ENCODE measurements at regions not wholly inside any gene's neighbourhood (a gene's known extent, or its start where the extent isn't known, plus 50 kb on each side); places are given as distances from the start of the nearest gene placed in this dataset.

DNA sequence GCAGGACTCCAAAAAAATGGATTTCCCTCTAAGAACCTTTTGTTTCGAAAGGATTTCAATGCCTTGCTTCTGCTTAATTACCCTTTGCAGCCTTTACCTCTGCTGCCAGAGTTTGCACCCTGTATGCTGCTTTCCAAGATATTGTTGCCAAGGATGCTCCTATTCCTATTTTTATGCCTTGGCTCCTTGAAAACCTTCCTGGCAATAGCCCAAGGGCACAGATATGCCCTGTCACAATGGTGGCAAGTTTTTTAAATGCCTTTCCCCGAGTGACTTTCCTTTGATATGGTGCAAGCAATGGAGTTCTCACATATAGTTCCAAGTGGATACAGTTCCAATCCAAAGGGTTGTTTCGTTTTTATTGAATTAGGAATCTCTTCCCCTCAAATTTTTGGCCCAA is 1983.0 kb downstream of the MRPL39 start:
- intact Hi-C loops (cut with DNase I): no loop called here
- Histone ChIP-seq H3K9me3 (no peaks in the 10 kb centered on the region), H3K27ac (no peak overlapping the region), H3K4me1 (ENCODE audit: insufficient read depth) (no peaks in the 10 kb centered on the region), H3K4me3 (no peak overlapping the region), H3K27me3 (no peaks in the 10 kb centered on the region), H3K36me3 (no peaks in the 10 kb centered on the region)
- no peak for TF ChIP-seq POLR2A (IDR thresholded peaks at IDR 0.05)
- TF ChIP-seq EP300 (IDR thresholded peaks at IDR 0.05): no peak
- TF ChIP-seq, protein P1, sequence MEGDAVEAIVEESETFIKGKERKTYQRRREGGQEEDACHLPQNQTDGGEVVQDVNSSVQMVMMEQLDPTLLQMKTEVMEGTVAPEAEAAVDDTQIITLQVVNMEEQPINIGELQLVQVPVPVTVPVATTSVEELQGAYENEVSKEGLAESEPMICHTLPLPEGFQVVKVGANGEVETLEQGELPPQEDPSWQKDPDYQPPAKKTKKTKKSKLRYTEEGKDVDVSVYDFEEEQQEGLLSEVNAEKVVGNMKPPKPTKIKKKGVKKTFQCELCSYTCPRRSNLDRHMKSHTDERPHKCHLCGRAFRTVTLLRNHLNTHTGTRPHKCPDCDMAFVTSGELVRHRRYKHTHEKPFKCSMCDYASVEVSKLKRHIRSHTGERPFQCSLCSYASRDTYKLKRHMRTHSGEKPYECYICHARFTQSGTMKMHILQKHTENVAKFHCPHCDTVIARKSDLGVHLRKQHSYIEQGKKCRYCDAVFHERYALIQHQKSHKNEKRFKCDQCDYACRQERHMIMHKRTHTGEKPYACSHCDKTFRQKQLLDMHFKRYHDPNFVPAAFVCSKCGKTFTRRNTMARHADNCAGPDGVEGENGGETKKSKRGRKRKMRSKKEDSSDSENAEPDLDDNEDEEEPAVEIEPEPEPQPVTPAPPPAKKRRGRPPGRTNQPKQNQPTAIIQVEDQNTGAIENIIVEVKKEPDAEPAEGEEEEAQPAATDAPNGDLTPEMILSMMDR (IDR thresholded peaks at IDR 0.05): no peak
- no peak for DNase-seq
- 56 to 61% (median 59%) methylated on average over 3 of the region's 3 CpGs for WGBS, 3 donors

GRCh38 chr21:23613014-23613413 is 1994.3 kb downstream of the MRPL39 start:
- H3K4me1 ChIP-seq (ENCODE audit: insufficient read depth): no peaks in the 10 kb centered on the region
- H3K4me3 ChIP-seq: no peak overlapping the region
- no peak for TF ChIP-seq POLR2A (IDR thresholded peaks at IDR 0.05)

DNA sequence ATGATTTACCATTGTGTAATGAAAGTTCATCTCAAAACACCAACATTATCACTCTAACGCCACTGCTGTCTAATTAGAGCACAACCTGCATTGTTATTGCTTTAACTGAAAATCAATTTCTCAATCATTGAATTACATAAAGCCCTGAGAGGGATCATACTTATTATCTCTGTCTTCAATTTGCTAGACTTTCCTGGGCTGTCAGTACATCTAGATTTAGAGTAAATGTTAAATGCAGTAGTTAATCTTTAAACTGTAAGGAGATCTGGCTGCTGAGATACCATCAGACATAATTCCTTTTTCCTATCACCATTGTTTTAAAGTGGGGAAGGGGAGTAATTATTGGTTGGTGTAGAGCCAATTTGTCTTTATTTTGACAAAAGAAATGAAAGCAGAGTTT is 1995.1 kb downstream of the MRPL39 start:
- Histone ChIP-seq H3K27ac (no peak overlapping the region), H3K9me3 (no peaks in the 10 kb centered on the region), H3K36me3 (no peaks in the 10 kb centered on the region), H3K4me3 (no peak overlapping the region), H3K27me3 (no peaks in the 10 kb centered on the region), H3K4me1 (ENCODE audit: insufficient read depth) (no peaks in the 10 kb centered on the region)
- intact Hi-C loops (cut with DNase I): no loop called here
- TF ChIP-seq, protein P1 (IDR thresholded peaks at IDR 0.05): no peak
- TF ChIP-seq EP300 (IDR thresholded peaks at IDR 0.05): no peak
- whole genome bisulfite sequencing, 3 donors: 36 to 63% (median 53%) methylated on average over 1 of the region's 1 CpG
- no peak for DNase-seq

More at GRCh38 chr21:23613014-23613413, 1994.3 kb downstream of the MRPL39 start:
- 58 to 71% (median 59%) methylated on average over 4 of the region's 4 CpGs for WGBS, 3 donors
- Histone ChIP-seq H3K27ac (no peak overlapping the region), H3K36me3 (no peaks in the 10 kb centered on the region), H3K27me3 (no peaks in the 10 kb centered on the region), H3K9me3 (no peaks in the 10 kb centered on the region)
- DNase-seq: no peak
- intact Hi-C loops (cut with DNase I): no loop called here

DNA sequence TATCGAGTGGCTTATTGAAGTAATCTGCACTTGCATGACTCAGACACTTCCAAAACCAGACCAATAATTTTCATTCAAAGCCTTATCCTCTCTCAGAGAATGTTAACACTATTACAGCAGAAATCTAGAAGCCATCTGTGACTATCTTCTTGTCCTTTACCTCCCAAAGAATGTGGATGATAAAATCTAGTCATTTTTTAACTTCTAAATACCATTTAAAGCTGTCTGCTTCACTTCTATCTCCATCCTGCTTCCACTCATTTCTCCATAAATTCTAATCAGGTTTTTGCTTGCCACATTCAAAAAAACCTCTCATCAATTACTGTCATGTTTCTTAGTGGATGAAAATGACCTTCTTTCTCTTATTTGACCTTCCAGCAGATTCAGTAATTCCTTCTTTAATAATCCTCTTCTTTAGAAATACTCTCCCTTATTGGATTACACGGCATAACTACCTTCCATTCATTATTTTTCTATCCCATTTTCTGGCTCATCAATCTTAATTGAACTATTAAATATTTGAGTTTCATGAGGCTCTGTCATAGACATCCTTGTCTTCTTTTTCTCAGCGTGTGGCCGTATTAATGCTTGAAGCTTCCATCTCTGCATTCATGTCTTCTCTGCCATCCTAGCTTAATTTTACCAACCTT is 1999.4 kb downstream of the MRPL39 start:
- no peak overlapping the region for H3K4me3 ChIP-seq
- H3K27me3 ChIP-seq: no peaks in the 10 kb centered on the region
- intact Hi-C loops (cut with DNase I): no loop called here
- 75 to 79% (median 76%) methylated on average over 4 of the region's 4 CpGs for WGBS, 3 donors
- H3K27ac ChIP-seq: no peak overlapping the region
- no peaks in the 10 kb centered on the region for H3K36me3 ChIP-seq
- no peak for TF ChIP-seq POLR2A (IDR thresholded peaks at IDR 0.05)
- no peak for TF ChIP-seq EP300 (IDR thresholded peaks at IDR 0.05)
- TF ChIP-seq, protein P1 (IDR thresholded peaks at IDR 0.05): no peak
- DNase-seq: no peak
- H3K4me1 ChIP-seq (ENCODE audit: insufficient read depth): no peaks in the 10 kb centered on the region
- H3K9me3 ChIP-seq: no peaks in the 10 kb centered on the region

DNA sequence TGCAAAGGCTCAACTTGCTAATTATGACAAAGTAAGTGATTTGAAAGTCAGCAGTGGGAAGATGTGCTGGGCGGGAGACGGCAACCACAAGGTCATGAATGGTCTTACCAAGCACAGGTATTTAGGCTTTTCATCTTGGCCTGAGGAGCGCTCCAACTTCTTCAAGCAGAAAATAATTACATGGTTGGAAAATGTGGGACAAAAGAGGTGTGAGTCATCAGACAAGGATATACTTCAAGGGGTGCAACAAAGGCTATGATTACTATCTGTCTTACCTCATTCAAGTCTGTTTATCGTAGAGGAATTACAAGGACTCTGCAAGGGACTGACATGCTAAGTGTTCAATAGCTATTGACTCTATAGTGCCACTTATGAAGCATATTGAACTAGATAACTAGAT is 2005.7 kb downstream of the MRPL39 start:
- TF ChIP-seq, protein P1 (IDR thresholded peaks at IDR 0.05): no peak
- TF ChIP-seq POLR2A (IDR thresholded peaks at IDR 0.05): no peak
- TF ChIP-seq EP300 (IDR thresholded peaks at IDR 0.05): no peak
- Histone ChIP-seq H3K4me3 (no peak overlapping the region), H3K9me3 (no peaks in the 10 kb centered on the region), H3K36me3 (no peaks in the 10 kb centered on the region), H3K4me1 (ENCODE audit: insufficient read depth) (no peaks in the 10 kb centered on the region), H3K27ac (no peak overlapping the region), H3K27me3 (no peaks in the 10 kb centered on the region)
- no peak for DNase-seq
- 87 to 93% (median 88%) methylated on average over 4 of the region's 4 CpGs for WGBS, 3 donors
- intact Hi-C loops (cut with DNase I): no loop called here
